ENCODE measurements at regions not wholly inside any gene's neighbourhood (a gene's known extent, or its start where the extent isn't known, plus 50 kb on each side); places are given as distances from the start of the nearest gene placed in this dataset.
A peak's percentile ranks its signal among the peaks of the same experiment; 100 is the strongest.

- H3K4me1 Mint-ChIP-seq, result peaks cover 36% of the 10 kb centered on the region
- H3K36me3 Mint-ChIP-seq (ENCODE audit: low read depth), result no peaks in the 10 kb centered on the region
- no peak overlapping the region for H3K4me3 Mint-ChIP-seq
- DNase-seq, result no peak
- no peak for TF ChIP-seq CTCF (IDR thresholded peaks at IDR 0.05)
- peak overlapping the region; percentile 59 for H3K27ac Mint-ChIP-seq
- H3K27me3 Mint-ChIP-seq (ENCODE audit: low read depth, poor library complexity), result peaks cover 19% of the 10 kb centered on the region
- no peaks in the 10 kb centered on the region for H3K9me3 Mint-ChIP-seq
Observed at GRCh38 chr10:118948786-118949185, 80.7 kb upstream of the NANOS1 start.

- peaks cover 40% of the 10 kb centered on the region for H3K4me1 Mint-ChIP-seq
- no peak overlapping the region for H3K27ac Mint-ChIP-seq
- no peaks in the 10 kb centered on the region for H3K36me3 Mint-ChIP-seq (ENCODE audit: low read depth)
- DNase-seq, result no peak
- H3K27me3 Mint-ChIP-seq (ENCODE audit: low read depth, poor library complexity), result peaks cover 16% of the 10 kb centered on the region
- no peak overlapping the region for H3K4me3 Mint-ChIP-seq
- H3K9me3 Mint-ChIP-seq, result no peaks in the 10 kb centered on the region
- TF ChIP-seq CTCF (IDR thresholded peaks at IDR 0.05), result no peak
Observed at GRCh38 chr10:118950190-118950680, 79.3 kb upstream of the NANOS1 start.

- DNase-seq, result no peak
- no peak overlapping the region for H3K4me3 Mint-ChIP-seq
- no peaks in the 10 kb centered on the region for H3K9me3 Mint-ChIP-seq
- no peak for TF ChIP-seq CTCF (IDR thresholded peaks at IDR 0.05)
- no peaks in the 10 kb centered on the region for H3K36me3 Mint-ChIP-seq (ENCODE audit: low read depth)
- peaks cover 40% of the 10 kb centered on the region for H3K4me1 Mint-ChIP-seq
- H3K27ac Mint-ChIP-seq, result no peak overlapping the region
- peaks cover 17% of the 10 kb centered on the region for H3K27me3 Mint-ChIP-seq (ENCODE audit: low read depth, poor library complexity)
Observed at GRCh38 chr10:118950997-118951637, 78.4 kb upstream of the NANOS1 start.

- TF ChIP-seq CTCF (IDR thresholded peaks at IDR 0.05), result no peak
- Mint-ChIP-seq H3K27ac (no peak overlapping the region), H3K36me3 (ENCODE audit: low read depth) (no peaks in the 10 kb centered on the region), H3K4me3 (no peak overlapping the region), H3K4me1 (peaks cover 40% of the 10 kb centered on the region), H3K9me3 (no peaks in the 10 kb centered on the region), H3K27me3 (ENCODE audit: low read depth, poor library complexity) (peaks cover 12% of the 10 kb centered on the region)
- no peak for DNase-seq
Observed at GRCh38 chr10:118952493-118953295, 76.8 kb upstream of the NANOS1 start.

- no peak overlapping the region for H3K4me3 Mint-ChIP-seq
- H3K27me3 Mint-ChIP-seq (ENCODE audit: low read depth, poor library complexity), result peaks cover 12% of the 10 kb centered on the region
- H3K27ac Mint-ChIP-seq, result no peak overlapping the region
- H3K36me3 Mint-ChIP-seq (ENCODE audit: low read depth), result no peaks in the 10 kb centered on the region
- H3K9me3 Mint-ChIP-seq, result no peaks in the 10 kb centered on the region
- peaks cover 38% of the 10 kb centered on the region for H3K4me1 Mint-ChIP-seq
- no peak for DNase-seq
- no peak for TF ChIP-seq CTCF (IDR thresholded peaks at IDR 0.05)
Observed at GRCh38 chr10:118953598-118954393, 75.7 kb upstream of the NANOS1 start.
